Middle frontal gyrus (tissue), 1 donor: ENCODE measurements at regions not wholly inside any gene's neighbourhood (a gene's known extent, or its start where the extent isn't known, plus 50 kb on each side); places are given as distances from the start of the nearest gene placed in this dataset.
"Not testable (repeated sequence)": the region's sequence is repeated elsewhere in the genome, so short reads cannot be mapped to it uniquely, and the experiment has no call there.

ENCODE experiments used
- DNase-seq: peaks from one replicate; pipeline ENCODE4 v3.0.0-alpha.2; 2015; ENCODE audit warnings: low spot score; ENCODE audit errors: extremely low spot score

DNA sequence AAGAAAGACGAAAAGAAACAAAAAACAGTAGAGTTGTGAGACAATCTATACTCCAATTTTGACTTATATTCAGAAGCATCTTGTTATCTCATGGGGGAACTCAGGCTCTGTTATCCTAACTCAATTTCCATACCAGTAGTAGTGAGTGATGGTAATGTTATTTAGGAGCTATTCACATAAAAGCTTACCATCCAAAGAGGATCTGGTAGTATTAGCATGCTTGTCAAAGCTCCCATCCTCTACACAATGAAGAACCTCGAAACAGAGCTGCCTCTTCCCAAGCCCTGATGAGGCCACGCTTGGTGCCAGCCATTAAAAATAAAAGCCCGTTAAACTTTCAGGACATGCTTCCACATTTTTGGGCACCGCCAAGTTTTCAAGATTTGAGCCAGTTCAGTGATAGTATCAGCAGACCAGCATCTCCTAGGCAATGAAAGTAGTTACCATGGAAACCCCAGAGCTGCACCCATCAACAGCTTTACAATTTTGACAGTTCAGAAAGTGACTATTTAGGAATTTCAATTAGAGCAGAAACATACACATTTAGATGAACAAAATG lies 173.3 kb downstream of the CD83 start:
- no peak for DNase-seq

DNA sequence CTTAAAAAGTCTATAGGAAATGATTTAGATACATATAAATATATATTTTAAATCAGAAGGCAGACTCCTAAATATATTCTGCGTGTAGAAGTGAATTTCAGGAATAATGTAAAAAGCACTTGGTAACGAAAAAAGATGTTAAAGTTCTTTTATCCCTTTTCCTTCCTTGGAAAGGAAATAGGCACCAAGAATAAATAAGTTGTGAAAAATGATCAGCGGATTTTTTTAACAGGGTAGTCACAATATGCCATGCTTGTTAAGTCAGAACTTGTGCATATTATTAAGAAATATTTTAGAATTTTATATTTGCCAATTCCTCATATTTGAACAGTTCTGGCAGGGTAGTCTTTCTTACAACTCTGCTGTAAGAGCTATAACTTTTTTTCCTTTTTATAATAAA lies 173.8 kb downstream of the CD83 start:
- no peak for DNase-seq

DNA sequence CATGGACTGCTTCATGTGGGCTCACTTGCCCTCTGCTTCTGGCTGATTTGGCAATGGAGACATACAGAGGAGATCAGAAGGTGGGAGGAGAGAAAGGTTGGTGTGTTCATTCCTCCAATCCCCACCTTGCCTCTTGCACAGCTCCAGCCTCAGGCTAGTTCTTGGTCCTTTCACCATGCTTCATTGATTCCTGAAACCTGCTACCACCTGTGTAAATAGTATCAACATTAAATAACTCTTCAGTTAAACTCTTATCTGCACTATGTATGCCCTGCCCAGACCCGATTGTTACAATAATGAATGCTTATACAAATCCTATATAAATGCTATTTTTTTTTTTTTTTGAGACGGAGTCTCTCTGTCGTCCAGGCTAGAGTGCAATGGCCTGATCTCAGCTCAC lies 174.5 kb downstream of the CD83 start:
- no peak for DNase-seq

DNA sequence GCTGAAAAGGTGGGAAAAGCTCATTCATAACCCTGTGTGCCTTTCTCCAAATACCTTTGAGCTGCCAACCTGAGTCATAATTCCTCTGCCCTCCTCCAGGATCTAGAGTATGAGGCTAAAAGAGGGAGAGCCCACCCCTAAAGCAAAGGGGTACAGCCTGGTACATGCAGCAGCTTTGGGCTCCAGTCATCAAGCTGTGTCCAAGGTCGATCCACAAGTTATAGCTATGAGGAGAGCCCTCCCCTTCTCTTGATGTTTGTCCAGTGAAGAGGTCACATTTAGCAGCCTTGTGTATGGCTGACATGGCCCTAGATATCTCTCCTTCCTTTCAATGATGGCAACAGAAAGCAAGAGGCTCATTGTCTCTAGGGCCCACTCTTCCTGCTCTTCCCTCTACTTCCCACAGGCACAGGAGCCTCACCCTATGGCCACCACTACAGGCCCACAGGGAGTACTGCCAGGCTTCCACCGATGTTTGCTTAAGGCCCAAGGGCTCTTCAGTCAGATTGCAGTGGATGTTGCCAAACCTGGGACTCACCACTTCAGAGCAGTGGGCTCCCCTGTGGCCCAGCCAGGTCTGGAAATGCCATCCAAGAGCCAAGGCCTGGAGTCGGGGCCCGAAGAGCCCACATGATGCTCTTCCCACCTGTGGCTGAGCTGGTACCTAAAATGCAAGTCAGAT lies 176.8 kb downstream of the CD83 start:
- no peak for DNase-seq

DNA sequence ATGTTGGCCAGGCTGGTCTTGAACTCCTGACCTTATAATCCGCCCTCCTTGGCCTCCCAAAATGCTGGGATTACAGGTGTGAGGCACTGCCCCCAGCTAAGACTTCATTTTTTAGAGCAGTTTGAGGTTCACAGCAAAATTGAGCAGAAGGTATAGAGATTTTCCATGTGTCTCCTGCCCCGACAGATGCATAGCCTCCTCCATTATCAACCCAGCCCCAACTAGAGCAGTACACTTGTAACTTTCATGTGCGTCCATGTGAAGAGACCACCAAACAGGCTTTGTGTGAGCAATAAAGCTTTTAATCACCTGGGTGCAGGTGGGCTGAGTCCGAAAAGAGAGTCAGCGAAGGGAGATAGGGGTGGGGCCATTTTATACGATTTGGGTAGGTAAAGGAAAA lies 179.1 kb downstream of the CD83 start:
- DNase-seq: not testable (repeated sequence)

DNA sequence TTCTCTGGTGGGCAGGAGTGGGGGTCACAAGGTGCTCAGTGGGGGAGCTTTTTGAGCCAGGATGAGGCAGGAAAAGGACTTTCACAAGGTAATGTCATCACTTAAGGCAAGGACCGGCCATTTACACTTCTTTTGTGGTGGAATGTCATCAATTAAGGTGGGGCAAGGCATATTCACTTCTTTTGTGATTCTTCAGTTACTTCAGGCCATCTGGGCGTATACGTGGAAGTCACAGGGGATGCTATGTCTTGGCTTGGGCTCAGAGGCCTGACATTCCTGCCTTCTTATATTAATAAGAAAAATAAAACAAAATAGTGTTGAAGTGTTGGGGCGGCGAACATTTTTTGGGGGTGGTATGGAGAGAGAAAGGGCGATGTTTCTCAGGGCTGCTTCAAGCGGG lies 179.5 kb downstream of the CD83 start:
- DNase-seq: not testable (repeated sequence)

DNA sequence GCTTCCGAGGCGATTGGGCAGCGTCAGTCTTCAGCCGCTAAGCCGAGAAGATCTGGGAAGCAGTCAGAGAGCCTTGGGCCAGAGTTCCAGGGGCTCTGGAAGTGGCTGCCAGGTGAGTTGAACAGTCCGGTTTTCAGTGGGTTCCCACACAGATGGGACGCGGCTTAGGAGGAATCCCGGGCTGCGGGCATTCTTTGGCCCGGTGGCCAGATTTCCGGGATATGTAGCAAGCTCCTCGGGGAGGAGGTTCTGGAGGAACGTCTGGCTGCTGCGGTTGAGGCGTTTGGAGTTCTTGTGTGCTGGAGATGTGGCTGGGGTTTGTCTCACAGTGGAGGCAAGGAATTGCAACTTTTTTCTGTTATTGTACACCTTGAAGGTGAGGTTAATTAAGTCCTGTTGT lies 182.6 kb downstream of the CD83 start:
- not testable (repeated sequence) for DNase-seq

DNA sequence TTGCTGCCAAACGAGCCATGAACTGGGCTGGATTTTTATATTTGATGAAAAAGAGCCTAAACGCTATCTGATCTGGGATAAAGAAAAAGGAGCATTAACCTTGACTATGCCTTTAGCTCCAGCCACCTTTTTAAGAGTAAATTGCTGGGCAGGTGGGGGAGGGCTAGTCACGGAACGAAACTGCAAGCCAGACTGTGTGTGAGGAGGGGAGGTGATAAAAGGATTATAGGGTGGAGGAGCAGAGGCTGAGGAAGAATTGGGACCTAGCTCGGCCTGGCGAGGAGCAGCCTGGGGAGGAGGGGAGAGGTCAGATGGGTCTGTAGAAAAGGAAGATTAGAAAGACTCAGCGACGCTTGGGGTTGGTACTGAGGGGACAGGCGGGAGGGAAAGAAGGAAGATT lies 183.1 kb downstream of the CD83 start:
- not testable (repeated sequence) for DNase-seq

DNA sequence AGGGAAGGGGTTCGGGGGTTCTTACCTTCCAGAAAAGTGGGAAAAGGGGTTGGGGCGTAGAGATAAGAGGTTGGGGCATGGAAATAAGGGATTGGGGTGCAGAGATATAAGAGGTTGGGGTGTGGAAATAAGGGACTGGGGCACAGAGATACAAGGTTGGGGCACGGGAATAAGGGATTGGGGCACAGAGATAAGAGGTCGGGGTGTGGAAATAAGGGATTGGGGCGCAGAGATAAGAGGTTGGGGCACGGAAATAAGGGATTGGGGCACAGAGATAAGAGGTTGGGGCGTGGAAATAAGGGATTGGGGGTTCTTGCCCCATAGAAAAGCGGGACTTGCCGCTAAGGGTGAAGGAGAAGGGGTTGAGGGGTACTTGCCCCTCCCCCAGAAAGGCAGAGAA lies 183.9 kb downstream of the CD83 start:
- not testable (repeated sequence) for DNase-seq

DNA sequence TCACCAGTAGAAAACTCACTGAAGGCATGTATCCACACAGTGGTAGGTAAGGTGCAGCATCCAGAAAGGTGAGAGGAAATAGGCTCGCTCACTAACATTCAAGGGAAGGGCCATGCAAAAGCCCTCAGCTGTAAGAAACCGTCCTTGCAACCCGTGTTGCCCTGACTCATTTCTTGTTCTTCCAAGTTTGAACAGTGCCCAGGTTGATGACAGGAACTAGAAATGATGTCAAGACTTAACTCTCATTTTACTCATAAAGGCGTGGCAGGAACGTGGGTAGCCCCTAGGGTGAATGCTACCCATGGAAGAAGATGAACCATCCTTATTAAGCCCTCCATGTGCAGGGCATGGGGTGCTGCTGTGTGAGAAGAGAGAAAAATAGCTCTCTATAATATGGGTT lies 187.6 kb downstream of the CD83 start:
- no peak for DNase-seq

DNA sequence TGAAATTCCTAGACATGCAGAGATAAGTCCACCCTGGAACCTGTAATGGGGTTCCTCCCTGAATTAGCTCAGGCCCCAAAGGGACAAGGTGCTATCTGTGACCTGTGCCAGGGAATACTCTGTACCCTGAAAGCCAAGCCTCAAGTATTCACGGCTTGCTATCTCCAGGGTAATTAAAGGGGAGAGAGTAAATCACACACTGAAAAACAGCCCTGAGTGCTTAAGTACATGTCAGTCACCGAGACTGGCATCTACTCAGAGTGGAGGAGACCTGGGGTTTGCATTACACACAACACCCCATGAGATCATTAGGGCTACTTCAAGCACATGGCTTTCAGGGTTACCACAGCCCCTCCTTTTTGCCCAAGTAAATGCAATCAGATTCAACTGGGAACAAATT lies 188.1 kb downstream of the CD83 start:
- no peak for DNase-seq

DNA sequence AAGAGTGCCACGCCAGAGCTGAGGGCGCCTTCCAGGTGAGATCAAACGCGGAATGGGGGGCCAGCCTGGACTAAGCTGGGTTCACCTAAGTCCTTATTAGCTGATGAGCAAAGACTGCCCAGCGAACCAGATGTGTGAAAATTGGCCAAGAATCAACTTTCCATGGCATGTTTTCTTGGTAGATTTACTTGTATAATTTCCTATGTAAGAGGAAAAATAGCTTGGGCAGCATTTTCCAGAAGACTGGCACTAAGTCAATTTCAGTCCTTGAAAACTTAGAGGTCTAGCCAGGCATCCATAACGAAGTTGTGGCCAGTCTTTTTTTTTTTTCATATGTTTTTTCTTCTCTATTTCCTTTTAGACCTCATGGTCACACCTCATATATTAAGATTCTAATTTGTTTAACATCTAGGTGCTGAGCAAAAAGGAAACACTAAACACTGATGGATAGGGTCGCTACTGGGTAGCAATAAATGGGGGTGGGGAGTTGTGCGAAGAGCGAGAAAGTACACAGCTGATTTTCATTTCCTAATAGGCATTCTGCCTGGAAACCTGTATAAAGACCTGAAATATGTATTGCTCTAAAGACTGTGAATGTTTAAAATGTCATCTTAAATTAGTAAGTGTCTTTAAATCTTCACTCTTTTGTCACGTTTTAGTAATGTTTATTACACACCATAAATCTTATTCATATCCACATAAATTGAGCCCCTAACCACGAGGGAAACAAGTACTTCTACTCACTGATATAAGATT lies 188.8 kb downstream of the CD83 start:
- no peak for DNase-seq

DNA sequence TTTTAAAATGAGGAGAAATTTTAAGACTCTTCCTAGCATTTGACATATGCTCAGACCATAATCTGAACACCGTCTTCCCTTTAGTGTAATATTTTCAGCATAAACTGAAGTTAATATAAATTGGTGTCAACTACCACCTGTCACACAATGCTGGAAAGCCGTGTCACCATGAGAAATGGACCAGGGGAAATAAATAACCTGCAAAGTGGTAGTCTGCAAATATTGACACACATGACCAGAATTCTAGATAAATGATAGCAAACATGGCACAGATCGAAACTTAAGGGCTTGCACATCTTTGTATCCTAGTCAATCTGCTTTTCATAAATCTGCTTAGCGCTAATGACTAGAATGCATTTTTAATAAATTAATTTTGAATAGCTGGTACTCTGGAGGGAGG lies 191.9 kb downstream of the CD83 start:
- no peak for DNase-seq

DNA sequence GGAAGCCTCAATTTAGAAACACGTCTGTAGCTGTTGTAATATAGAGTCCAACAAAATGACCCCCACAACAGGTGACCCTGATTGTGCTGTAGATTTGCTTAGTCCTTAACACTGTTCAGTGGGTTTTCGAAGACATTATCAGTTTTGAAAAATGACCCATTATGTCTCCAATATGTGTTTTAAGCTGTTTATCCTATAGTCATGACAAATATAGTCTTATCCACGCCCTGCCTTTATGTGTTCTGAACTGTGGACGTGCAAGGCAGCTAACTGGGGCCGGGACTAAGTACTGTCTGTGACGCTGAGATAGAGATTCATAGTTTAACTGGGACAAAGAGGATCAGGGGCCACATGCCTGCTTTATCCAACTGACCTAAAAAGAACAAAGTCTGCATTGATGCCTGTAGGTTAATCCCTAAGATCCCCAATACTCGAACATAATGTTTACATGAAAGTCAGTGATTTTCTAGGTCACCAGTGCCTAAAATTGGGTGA lies 192.4 kb downstream of the CD83 start:
- no peak for DNase-seq

DNA sequence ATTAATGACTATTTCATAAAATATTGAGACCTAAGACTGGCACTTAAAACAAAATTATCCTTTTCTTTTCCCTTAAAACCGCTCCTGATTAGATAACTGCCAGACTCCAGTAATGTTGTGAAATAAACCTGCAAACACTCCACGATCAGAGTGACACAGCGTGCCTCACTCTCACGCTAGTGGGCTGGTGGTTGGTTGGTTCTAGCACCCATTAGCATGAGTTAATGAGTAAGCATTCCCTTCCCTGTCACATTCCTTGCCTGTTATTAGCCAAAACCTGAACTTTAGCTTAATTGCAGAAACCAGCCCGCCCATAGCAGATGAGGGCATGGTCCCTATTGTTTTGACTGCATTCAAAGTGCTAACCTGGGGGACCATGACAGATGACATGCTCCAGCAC lies 193.4 kb downstream of the CD83 start:
- no peak for DNase-seq

DNA sequence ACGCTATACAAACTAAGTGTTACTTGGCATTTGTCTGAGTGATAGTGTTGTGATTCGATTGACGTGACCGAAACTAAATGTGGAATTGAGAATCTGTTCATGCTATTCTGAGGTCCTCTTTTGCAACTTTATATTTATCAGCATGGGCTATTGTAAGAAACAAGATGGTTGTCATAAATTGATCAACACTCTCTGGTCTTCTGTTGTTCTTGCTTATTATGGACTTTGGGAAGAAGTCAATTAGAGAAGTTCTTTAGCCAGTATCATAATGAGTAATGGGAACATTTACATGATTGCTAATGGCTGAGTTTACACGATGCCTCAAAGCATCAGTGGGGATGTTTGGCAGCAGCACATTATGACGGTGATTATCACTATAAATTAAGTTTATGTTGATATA lies 195.0 kb downstream of the CD83 start:
- DNase-seq: no peak

DNA sequence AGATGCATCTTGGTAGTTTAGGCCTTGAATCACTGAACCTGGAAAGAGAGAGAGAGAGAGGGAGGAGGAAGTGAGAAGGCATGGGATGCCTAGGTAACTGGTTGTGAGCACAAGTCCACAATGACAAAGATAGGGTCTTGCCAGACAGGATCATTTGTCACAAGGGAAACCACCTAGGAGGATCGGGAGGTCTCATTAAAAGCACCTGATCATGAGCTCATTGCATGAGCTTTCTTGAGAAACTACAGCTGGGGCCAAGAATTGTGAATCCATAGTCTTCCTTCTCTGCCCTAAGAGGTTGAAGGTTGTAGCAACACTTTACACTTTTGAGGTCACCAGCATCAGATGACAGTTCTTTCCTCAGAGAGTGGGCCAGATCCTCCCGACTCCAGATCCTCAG lies 195.7 kb downstream of the CD83 start:
- DNase-seq: no peak

DNA sequence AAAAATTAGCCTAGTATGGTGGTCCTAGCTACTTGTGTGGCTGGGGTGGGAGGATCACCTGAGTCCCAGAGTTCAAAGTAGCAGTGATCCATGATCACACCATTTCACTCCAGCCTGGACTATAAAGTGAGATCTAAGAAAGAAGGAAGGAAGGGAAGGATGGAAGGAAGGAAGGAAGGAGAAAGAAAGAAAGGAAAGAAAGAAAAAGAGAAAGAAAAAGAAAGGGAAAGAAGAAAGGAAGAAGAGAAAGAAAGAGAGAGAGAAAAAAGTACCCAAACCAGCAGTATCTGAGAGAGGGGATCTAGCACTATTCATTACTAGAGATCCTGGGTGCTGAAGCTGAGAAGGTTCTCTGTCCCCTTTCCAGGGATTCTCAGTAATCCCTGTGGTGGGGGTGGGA lies 197.8 kb downstream of the CD83 start:
- DNase-seq: no peak

DNA sequence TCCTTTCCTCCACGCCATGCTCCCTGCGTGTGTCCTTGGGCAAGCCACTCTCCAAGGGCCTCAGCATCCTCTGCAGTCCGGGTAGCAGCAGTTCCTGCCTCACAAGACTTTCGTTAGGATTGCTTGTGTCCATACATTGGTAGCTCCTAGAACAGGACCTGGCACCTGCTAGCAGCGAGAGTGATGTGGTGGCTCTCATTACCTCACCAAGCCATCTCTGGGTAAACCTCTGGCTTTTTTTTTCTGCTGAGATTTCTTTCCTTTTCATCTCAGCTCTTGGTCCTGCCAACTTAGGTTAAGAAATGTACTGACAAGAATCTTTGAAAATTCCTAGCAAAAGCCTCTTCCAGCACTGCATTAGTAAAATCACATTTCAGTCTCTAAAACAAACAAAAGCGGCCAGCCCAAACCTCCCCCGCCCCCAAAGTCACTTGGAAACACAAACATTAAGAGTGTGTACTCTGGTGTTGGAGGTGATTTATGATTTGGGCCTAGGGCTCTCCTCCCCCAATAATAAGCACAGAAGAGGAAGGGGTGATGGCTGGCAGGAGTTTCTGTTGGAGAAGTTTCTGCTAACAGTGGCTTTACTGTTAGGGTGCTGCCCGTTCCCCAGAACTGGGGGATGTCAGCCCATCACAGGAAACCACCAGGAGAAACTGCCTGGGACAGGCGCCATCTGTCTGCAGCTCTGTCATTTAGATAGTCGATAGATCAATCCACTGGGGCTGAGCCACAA lies 199.2 kb downstream of the CD83 start:
- DNase-seq: no peak

DNA sequence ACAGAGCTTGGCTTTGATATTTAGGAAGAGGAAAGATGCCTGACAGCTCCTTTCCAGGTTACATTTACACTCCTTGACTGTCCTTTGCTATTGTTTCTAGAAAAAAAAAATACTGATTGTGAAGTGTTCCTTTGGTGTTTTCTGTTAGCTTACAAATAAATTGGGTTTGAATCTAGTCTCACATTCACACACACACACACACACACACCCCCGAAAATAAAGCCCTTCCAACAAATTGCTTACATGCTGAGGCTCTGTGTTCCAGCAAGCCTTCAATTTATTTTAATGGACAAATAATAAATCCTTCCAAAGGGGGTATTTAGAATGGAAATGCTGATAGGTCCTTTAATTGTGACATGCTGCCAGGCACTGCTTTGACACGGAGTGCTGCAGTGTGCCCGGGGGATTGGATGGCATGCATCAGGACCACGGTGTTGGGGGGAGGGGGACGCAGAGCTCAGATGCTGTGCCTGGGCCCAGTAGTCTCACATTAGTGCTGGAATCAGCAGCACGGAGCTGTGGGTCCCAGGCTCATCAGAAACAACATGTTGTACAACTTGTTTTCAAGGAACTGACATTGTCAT lies 199.9 kb downstream of the CD83 start:
- DNase-seq: no peak

DNA sequence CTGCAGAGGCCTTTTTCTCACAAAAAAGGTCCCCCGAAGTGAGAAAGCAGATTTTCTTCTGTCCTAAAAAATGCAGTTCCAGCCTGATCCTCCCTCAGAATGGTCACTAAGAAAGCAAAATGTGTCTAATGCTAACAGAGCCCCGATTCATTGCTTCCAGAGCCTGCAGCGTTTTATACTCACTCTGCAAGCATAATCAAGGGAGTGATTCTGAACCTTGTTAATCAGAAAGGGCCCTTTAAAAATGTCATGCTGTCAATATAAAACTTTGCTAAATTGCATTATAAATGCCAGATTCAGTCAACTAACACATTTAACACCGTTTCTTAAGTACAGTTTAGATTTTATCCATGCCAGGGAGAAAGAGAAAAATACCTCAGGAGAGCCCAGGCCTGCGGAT lies 202.8 kb downstream of the CD83 start:
- DNase-seq: no peak
